ENCODE measurements at regions not wholly inside any gene's neighbourhood (a gene's known extent, or its start where the extent isn't known, plus 50 kb on each side); places are given as distances from the start of the nearest gene placed in this dataset.

GRCh38 chr3:83230841-83231240 is 1469.4 kb upstream of the GBE1 start:
- TF ChIP-seq CTCF (conservative IDR thresholded peaks at IDR 0.05) (no peak), ZFX (IDR thresholded peaks at IDR 0.05) (no peak)
